LHCN-M2 (cell line): ENCODE measurements at regions not wholly inside any gene's neighbourhood (a gene's known extent, or its start where the extent isn't known, plus 50 kb on each side); places are given as distances from the start of the nearest gene placed in this dataset.
A peak's percentile ranks its signal among the peaks of the same experiment; 100 is the strongest.
"Not testable (repeated sequence)": the region's sequence is repeated elsewhere in the genome, so short reads cannot be mapped to it uniquely, and the experiment has no call there.

Experiments used
- DNase-seq: peaks from one replicate; pipeline ENCODE4 v3.0.0-alpha.2; 2012; ENCODE audit warnings: low read depth

DNA sequence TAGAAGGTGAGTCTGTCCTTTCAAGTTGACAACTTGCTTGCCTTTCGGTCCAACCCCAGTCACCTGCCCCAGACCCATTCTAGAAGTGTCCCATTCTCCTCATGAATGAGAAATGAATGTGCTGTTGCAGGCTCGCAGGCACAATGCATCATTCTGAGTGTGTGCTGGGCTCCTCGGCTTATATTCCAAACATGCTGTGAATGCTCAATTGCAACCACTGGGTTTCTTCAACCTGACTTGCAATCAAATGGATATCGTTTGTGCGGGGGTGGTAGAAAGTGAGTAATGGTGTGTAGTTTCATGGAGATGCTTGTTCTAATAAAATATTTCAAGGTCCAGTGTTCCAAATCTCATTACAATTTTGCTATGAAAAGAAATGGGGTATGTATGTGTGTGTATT, 256.6 kb upstream of the IL12B start:
- DNase-seq = no peak

- no peak for DNase-seq
Observed at GRCh38 chr5:159588941-159589340, 258.7 kb upstream of the IL12B start.

GRCh38 chr5:159593518-159594073, 263.3 kb upstream of the IL12B start:
- DNase-seq = no peak

GRCh38 chr5:159595561-159595960, 265.3 kb upstream of the IL12B start:
- DNase-seq = not testable (repeated sequence)

DNA sequence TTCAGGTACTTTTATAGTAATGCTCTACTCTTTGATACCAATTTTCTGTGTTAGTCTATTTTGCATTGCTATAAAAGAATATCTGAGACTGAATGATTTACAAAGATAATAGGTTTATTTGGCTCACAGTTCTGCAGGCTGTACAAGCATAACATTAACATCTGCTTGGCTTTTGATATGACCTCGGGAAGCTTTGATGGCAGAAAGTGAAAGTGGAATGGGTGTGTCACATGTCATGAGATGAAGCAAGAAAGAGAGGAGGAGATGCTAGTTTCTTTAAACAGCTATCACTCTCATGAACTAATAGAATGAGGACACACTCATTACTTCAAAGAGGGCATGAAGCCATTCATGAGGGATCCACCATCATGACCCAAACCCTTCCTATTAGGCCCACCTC, 270.9 kb upstream of the IL12B start:
- peak; percentile 25 for DNase-seq

- DNase-seq = no peak
Observed at GRCh38 chr5:159602434-159602833, 272.1 kb upstream of the IL12B start.

- DNase-seq = peak; percentile 68
Observed at GRCh38 chr5:159605585-159605984, 275.3 kb upstream of the IL12B start.

DNA sequence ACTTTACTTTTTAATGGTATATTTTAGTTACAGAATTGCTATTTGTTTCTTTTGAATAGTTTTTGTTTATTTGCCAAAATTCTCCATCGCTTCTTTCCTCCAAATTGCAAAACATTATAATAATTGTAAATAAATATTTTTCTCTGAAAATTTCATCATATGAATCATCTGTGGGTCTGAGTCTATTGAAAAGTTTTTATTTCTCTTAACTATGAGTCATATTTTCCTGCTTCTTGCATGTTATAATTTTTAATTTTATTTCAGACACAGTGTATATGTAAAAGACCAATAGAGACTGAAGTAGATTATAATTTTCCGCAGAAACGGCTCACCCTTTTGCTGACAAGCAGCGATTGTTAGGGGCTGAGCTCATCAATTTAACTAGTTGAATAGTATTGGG, 279.1 kb upstream of the IL12B start:
- peak; percentile 29 for DNase-seq

DNA sequence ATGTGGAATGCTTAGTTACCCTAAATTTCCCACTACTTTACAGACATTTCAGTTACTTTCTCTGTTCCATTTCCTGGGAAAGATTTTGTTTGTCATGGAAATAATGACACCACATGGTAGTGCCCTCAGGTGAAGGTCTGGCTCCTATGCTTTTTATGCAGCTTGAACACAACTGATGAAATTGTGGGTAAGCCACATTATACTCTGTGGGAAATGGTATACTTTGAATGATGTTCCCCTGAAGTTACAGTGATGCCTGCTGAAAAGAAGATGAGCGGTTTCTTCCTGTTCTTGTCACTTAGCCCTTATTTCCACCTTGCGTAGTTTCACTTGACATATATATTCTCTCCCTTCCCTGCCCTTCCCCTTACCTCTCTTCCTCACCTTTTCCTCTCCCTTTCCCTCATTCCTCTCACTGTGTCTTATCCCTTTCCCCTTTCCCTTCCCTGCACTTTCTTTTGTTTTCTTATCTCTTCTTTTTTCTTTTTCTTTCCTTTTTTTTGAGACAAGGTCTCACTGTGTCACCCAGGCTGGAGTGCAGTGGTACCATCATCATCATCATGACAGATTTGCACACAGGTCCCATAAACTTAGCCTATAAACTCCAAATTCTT, 280.8 kb upstream of the IL12B start:
- DNase-seq = no peak

DNA sequence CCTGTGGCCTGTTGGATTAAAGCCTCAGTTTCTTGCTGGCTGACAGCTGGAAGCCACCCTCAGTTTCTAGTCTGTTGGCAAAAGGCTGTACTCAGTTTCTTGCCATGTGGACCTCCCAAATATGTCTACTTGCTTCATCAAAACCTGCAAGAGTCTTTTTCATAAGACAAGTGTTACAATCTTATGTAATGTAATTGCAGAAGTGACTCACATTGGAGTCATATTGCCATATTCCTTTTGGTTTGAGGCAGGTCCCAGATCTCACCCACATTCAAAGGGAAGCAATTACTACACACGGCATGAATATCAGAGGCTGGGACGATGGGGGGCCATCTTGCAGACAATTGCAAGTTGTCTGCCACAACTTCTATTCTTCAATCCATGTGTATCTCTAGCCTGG, 286.7 kb upstream of the IL12B start:
- peak; percentile 61 for DNase-seq

DNA sequence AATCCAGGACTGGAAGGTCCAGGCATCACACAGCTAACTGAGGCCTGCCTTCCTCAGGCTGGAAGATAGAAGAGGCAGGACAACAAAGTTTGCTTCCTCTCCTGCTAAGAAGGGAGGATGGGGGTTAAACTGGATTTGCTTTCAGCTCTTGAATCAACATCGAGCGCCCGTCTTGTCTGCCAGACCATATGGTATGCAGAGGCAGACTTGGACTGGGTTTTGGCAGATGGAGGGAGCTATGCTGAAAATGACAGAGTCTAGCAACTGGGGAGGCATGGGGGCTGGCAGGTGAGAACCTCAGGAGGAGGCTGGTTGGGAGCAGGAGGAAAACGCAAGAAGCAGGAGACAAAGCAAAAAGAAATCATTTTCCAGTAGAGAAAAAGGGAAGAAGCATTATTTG, 289.5 kb upstream of the IL12B start:
- DNase-seq = no peak

DNA sequence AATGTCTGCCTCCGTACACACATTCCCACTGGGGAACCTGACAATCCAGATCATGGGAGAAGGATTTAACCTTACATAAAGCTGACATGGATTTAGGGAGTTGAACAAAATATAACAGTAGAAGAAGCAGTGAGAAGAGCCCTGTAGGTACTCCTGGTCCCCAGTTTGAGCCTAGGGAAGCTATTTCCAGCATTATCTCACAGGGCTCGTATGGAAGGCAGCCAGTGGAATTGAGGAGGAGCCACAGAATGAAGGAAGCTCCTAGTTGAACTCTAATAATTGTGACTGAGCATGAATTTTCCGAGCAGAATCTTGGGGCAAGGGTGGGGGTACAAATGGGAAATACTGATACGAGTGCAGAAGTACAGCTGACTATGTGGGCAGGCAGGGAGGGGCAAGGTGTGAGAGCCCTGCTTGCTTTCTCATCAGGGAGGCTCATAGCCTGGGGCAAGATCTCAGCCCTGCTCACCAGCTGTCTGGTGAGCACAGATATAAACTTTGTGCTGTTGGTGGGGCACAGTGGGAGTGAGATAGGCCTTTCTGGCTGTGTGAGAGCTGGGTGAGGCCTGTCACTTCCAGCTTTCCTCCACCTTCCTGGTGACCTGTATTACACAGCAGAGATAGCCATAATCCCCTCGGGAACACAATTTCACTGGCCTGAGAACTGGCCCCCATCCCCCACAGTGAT, 290.7 kb upstream of the IL12B start:
- no peak for DNase-seq

DNA sequence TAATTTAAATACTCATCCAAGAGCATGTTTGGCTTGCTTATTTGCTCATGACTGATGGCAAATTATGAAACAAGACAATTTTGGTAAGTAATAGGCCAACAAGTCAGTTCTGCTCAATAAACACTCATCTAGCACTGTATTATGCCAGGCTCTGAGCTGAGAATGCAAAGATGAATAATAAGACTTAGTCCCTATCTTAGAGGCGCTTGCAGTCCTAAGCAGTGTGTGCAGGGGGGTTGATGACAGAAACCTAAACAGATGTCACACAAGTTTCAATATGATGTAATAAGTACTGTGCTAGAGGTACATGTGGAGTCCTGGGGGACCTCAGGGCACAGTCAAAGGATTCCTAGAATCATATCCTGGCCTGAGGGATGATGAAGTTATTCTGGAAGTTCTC, 287.6 kb upstream of the ADRA1B start:
- no peak for DNase-seq

DNA sequence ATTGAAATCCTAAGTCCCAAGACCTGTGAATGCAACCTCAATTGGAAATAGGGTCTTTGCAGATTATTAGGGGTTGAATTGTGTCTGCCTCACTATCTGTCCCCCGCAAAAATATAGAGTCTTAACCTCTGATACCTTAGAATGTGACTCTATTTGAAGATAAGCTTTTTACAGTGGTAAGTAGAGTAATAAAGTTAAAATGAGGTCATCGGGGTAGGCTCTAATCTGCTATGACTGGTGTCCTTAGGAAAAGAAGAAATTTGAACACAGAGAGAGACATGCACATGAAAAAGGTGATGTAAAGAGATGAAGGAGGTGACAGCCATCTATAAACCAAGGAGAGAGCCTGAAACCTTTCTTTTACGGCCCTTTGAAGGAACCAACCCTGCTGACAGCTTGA, 287.1 kb upstream of the ADRA1B start:
- no peak for DNase-seq

- DNase-seq = no peak
Observed at GRCh38 chr5:159630545-159630944, 285.7 kb upstream of the ADRA1B start.

- no peak for DNase-seq
Observed at GRCh38 chr5:159631001-159631400, 285.3 kb upstream of the ADRA1B start.

- DNase-seq = no peak
Observed at GRCh38 chr5:159632866-159633265, 283.4 kb upstream of the ADRA1B start.

DNA sequence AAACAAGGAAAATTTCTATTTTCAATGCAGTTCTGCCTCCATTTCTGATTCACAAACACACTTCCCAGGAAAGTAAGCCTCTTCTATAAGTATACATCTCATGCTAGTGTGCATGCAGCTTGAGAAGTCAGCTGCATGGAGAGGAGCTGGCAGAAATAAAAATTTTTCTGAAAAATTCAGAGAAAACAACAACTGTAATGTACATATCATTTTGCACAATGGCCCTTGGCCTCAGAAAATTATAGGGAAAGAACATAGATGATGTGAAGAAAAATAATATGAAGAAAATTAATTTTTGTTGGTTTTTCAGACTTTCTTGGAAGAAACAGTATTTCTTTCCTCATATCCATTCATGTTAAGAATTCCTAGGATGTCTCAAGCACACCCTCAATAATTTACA, 277.8 kb upstream of the ADRA1B start:
- no peak for DNase-seq

GRCh38 chr5:159638954-159639559, 277.2 kb upstream of the ADRA1B start:
- no peak for DNase-seq

- no peak for DNase-seq
Observed at GRCh38 chr5:159639590-159639989, 276.7 kb upstream of the ADRA1B start.

GRCh38 chr5:159640446-159640845, 275.8 kb upstream of the ADRA1B start:
- no peak for DNase-seq

DNA sequence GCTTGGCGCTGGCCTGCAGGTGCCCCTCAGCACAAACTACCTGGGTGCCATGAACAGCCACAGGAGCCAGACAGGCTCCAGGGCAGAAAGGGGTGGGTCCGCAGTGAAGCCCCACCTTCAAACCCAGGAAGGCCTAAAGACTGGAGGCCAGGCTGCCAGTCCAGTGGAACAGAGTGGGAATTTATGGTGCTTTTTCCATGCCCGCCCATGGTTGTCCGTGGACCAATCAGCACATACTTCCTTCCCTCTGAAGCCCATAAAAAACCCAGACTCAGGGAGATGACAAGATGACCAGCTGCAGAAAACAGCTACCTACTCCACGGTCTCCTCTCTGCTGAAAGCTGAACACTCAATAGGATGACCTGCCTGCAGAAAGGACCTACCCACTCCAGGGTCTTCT, 275.4 kb upstream of the ADRA1B start:
- DNase-seq = no peak
